ENCODE measurements at regions not wholly inside any gene's neighbourhood (a gene's known extent, or its start where the extent isn't known, plus 50 kb on each side); places are given as distances from the start of the nearest gene placed in this dataset.

DNA sequence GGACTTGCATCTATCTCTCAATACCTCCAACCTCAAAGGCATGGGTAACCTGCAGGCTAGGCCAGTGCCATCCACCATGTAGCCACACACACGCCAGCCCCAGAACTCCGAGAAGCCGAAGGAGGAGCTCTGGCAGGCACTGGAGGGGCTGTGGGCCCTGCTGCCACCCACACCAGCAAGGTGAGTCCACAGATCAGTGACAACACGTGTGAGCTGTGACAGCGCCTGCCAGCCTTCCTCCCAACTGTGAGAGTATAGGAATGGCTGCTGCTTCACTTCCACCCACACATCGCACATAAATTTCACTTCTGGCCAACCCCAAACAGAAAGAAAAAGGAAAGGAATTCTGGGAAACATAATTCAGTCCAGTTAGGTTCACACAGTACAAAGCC, 422.6 kb downstream of the BCOR start:
- no peak for DNase-seq
- H3K4me3 ChIP-seq (ENCODE audit: insufficient read depth in 1 of 2, low read depth in 1 of 2, low read length in 2 of 2): no peak overlapping the region
- no peak overlapping the region for H3K9ac ChIP-seq (ENCODE audit: low read length)
- WGBS: 100% methylated on average over 4 of the region's 6 CpGs
- H3K4ac ChIP-seq (ENCODE audit: low read depth in 1 of 2, low read length in 2 of 2): no peak overlapping the region
- H3K79me1 ChIP-seq (replicated peaks; ENCODE audit: low read length, poor library complexity, severe bottlenecking): no peaks in the 10 kb centered on the region
- H3K23ac ChIP-seq (ENCODE audit: low read length in 2 of 2): no peak overlapping the region
- no peak overlapping the region for H2BK120ac ChIP-seq (ENCODE audit: low read depth, low read length)
- H3K27me3 ChIP-seq (ENCODE audit: control insufficient read depth in 1 of 2, insufficient read depth in 1 of 2, low read length in 2 of 2): peaks cover 6 to 50% of the 10 kb centered on the region in 2 experiments
- no peak overlapping the region for H2AFZ ChIP-seq (ENCODE audit: low read depth, low read length)
- H3K4me1 ChIP-seq (ENCODE audit: control insufficient read depth, insufficient read depth, low read depth, low read length): peaks cover 7% of the 10 kb centered on the region
- no peak overlapping the region for H2BK12ac ChIP-seq (ENCODE audit: low read length in 2 of 2)
- H3K18ac ChIP-seq (ENCODE audit: low read depth in 1 of 2, low read length in 2 of 2): peak overlapping the region in 1 of 2 experiments; percentile 11
- H3K14ac ChIP-seq (ENCODE audit: low read length in 2 of 2): no peak overlapping the region
- H3K27ac ChIP-seq (ENCODE audit: low read length, poor library complexity, severe bottlenecking): no peak overlapping the region
- H4K8ac ChIP-seq (ENCODE audit: low read length): no peak overlapping the region
- H2BK15ac ChIP-seq (ENCODE audit: low read depth, poor library complexity, severe bottlenecking): no peak overlapping the region
- H3K4me2 ChIP-seq (ENCODE audit: low read length, poor library complexity, severe bottlenecking): no peak overlapping the region
- no peaks in the 10 kb centered on the region for H3K36me3 ChIP-seq (ENCODE audit: control insufficient read depth in 1 of 2, insufficient read depth in 2 of 2, low read depth in 1 of 2, low read length in 2 of 2)
- peaks cover 12% of the 10 kb centered on the region for H3K9me3 ChIP-seq (ENCODE audit: control insufficient read depth, low read length)
- no peak overlapping the region for H2BK5ac ChIP-seq (ENCODE audit: low read depth, low read length, poor library complexity, severe bottlenecking)
- no peak overlapping the region for H2AK5ac ChIP-seq (ENCODE audit: low read length, severe bottlenecking)
- no peak overlapping the region for H4K91ac ChIP-seq (ENCODE audit: low read length)

GRCh38 chrX:39675619-39676018, 422.1 kb downstream of the BCOR start:
- Histone ChIP-seq H3K23ac (ENCODE audit: low read length in 2 of 2) (no peak overlapping the region), H3K18ac (ENCODE audit: low read depth in 1 of 2, low read length in 2 of 2) (no peak overlapping the region), H3K79me1 (replicated peaks; ENCODE audit: low read length, poor library complexity, severe bottlenecking) (no peaks in the 10 kb centered on the region), H4K91ac (ENCODE audit: low read length) (no peak overlapping the region), H3K4ac (ENCODE audit: low read depth in 1 of 2, low read length in 2 of 2) (no peak overlapping the region), H3K9me3 (ENCODE audit: control insufficient read depth, low read length) (peaks cover 11% of the 10 kb centered on the region), H3K4me2 (ENCODE audit: low read length, poor library complexity, severe bottlenecking) (no peak overlapping the region), H3K27me3 (ENCODE audit: control insufficient read depth in 1 of 2, insufficient read depth in 1 of 2, low read length in 2 of 2) (peaks cover 6 to 50% of the 10 kb centered on the region in 2 experiments), H2BK12ac (ENCODE audit: low read length in 2 of 2) (no peak overlapping the region), H3K9ac (ENCODE audit: low read length) (no peak overlapping the region), H3K27ac (ENCODE audit: low read length, poor library complexity, severe bottlenecking) (no peak overlapping the region), H2AFZ (ENCODE audit: low read depth, low read length) (no peak overlapping the region), H3K14ac (ENCODE audit: low read length in 2 of 2) (no peak overlapping the region), H3K36me3 (ENCODE audit: control insufficient read depth in 1 of 2, insufficient read depth in 2 of 2, low read depth in 1 of 2, low read length in 2 of 2) (no peaks in the 10 kb centered on the region), H3K4me1 (ENCODE audit: control insufficient read depth, insufficient read depth, low read depth, low read length) (peaks cover 4% of the 10 kb centered on the region), H3K4me3 (ENCODE audit: insufficient read depth in 1 of 2, low read depth in 1 of 2, low read length in 2 of 2) (no peak overlapping the region), H2BK15ac (ENCODE audit: low read depth, poor library complexity, severe bottlenecking) (no peak overlapping the region), H2BK5ac (ENCODE audit: low read depth, low read length, poor library complexity, severe bottlenecking) (no peak overlapping the region), H4K8ac (ENCODE audit: low read length) (no peak overlapping the region), H2AK5ac (ENCODE audit: low read length, severe bottlenecking) (no peak overlapping the region), H2BK120ac (ENCODE audit: low read depth, low read length) (no peak overlapping the region)
- 100% methylated on average over 1 of the region's 2 CpGs for WGBS
- DNase-seq: peak; percentile 24

- no peak overlapping the region for H2AFZ ChIP-seq (ENCODE audit: low read depth, low read length)
- 93% methylated on average over 2 of the region's 3 CpGs for WGBS
- no peak overlapping the region for H3K18ac ChIP-seq (ENCODE audit: low read depth in 1 of 2, low read length in 2 of 2)
- H3K4ac ChIP-seq (ENCODE audit: low read depth in 1 of 2, low read length in 2 of 2): no peak overlapping the region
- no peak overlapping the region for H3K27ac ChIP-seq (ENCODE audit: low read length, poor library complexity, severe bottlenecking)
- peaks cover 6 to 47% of the 10 kb centered on the region in 2 experiments for H3K27me3 ChIP-seq (ENCODE audit: control insufficient read depth in 1 of 2, insufficient read depth in 1 of 2, low read length in 2 of 2)
- no peak overlapping the region for H2BK120ac ChIP-seq (ENCODE audit: low read depth, low read length)
- H3K9me3 ChIP-seq (ENCODE audit: control insufficient read depth, low read length): peaks cover 8% of the 10 kb centered on the region
- H3K14ac ChIP-seq (ENCODE audit: low read length in 2 of 2): no peak overlapping the region
- H3K4me2 ChIP-seq (ENCODE audit: low read length, poor library complexity, severe bottlenecking): no peak overlapping the region
- H2BK5ac ChIP-seq (ENCODE audit: low read depth, low read length, poor library complexity, severe bottlenecking): no peak overlapping the region
- H3K9ac ChIP-seq (ENCODE audit: low read length): no peak overlapping the region
- H4K91ac ChIP-seq (ENCODE audit: low read length): no peak overlapping the region
- no peak for DNase-seq
- no peak overlapping the region for H2AK5ac ChIP-seq (ENCODE audit: low read length, severe bottlenecking)
- no peaks in the 10 kb centered on the region for H3K79me1 ChIP-seq (replicated peaks; ENCODE audit: low read length, poor library complexity, severe bottlenecking)
- H3K23ac ChIP-seq (ENCODE audit: low read length in 2 of 2): no peak overlapping the region
- no peaks in the 10 kb centered on the region for H3K36me3 ChIP-seq (ENCODE audit: control insufficient read depth in 1 of 2, insufficient read depth in 2 of 2, low read depth in 1 of 2, low read length in 2 of 2)
- peaks cover 4% of the 10 kb centered on the region for H3K4me1 ChIP-seq (ENCODE audit: control insufficient read depth, insufficient read depth, low read depth, low read length)
- no peak overlapping the region for H2BK15ac ChIP-seq (ENCODE audit: low read depth, poor library complexity, severe bottlenecking)
- no peak overlapping the region for H2BK12ac ChIP-seq (ENCODE audit: low read length in 2 of 2)
- H4K8ac ChIP-seq (ENCODE audit: low read length): no peak overlapping the region
- H3K4me3 ChIP-seq (ENCODE audit: insufficient read depth in 1 of 2, low read depth in 1 of 2, low read length in 2 of 2): no peak overlapping the region
These were observed 421.3 kb downstream of the BCOR start for GRCh38 chrX:39676434-39676833.

DNA sequence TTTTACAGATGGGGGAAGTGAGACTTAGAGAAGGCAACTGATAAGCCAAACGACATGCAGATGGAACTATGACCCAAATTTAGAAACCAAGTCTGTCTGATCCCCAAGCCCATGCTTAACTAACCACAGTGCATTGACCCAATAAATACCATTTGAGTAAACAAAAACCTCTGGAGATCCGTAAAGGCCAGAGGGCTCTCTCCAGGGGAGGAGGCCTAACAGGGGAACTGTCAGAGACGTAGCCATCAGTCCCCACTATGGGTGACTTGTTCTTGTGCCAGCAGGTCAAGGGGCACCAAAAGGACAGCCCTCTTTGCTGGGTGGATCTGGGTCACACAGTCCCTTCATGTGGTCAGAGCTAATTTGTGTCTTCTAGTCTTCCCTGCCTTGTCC, 420.2 kb downstream of the BCOR start:
- Histone ChIP-seq H3K9ac (ENCODE audit: low read length) (no peak overlapping the region), H3K9me3 (ENCODE audit: control insufficient read depth, low read length) (peaks cover 10% of the 10 kb centered on the region), H3K79me1 (replicated peaks; ENCODE audit: low read length, poor library complexity, severe bottlenecking) (no peaks in the 10 kb centered on the region), H2BK120ac (ENCODE audit: low read depth, low read length) (no peak overlapping the region), H3K27ac (ENCODE audit: low read length, poor library complexity, severe bottlenecking) (no peak overlapping the region), H3K4me1 (ENCODE audit: control insufficient read depth, insufficient read depth, low read depth, low read length) (peaks cover 4% of the 10 kb centered on the region), H3K4ac (ENCODE audit: low read depth in 1 of 2, low read length in 2 of 2) (no peak overlapping the region), H2BK5ac (ENCODE audit: low read depth, low read length, poor library complexity, severe bottlenecking) (no peak overlapping the region), H3K4me3 (ENCODE audit: insufficient read depth in 1 of 2, low read depth in 1 of 2, low read length in 2 of 2) (no peak overlapping the region), H2AFZ (ENCODE audit: low read depth, low read length) (no peak overlapping the region), H3K36me3 (ENCODE audit: control insufficient read depth in 1 of 2, insufficient read depth in 2 of 2, low read depth in 1 of 2, low read length in 2 of 2) (no peaks in the 10 kb centered on the region), H3K23ac (ENCODE audit: low read length in 2 of 2) (no peak overlapping the region), H3K27me3 (ENCODE audit: control insufficient read depth in 1 of 2, insufficient read depth in 1 of 2, low read length in 2 of 2) (peaks cover 6 to 41% of the 10 kb centered on the region in 2 experiments), H3K18ac (ENCODE audit: low read depth in 1 of 2, low read length in 2 of 2) (no peak overlapping the region), H4K91ac (ENCODE audit: low read length) (no peak overlapping the region), H4K8ac (ENCODE audit: low read length) (no peak overlapping the region), H2BK12ac (ENCODE audit: low read length in 2 of 2) (no peak overlapping the region), H3K4me2 (ENCODE audit: low read length, poor library complexity, severe bottlenecking) (no peak overlapping the region), H2BK15ac (ENCODE audit: low read depth, poor library complexity, severe bottlenecking) (no peak overlapping the region), H3K14ac (ENCODE audit: low read length in 2 of 2) (no peak overlapping the region), H2AK5ac (ENCODE audit: low read length, severe bottlenecking) (no peak overlapping the region)
- 37% methylated on average over 3 of the region's 3 CpGs for WGBS
- DNase-seq: no peak
